ENCODE measurements at regions not wholly inside any gene's neighbourhood (a gene's known extent, or its start where the extent isn't known, plus 50 kb on each side); places are given as distances from the start of the nearest gene placed in this dataset.

- no peak for TF ChIP-seq EP300 (IDR thresholded peaks at IDR 0.05; ENCODE audit: borderline replicate concordance)
- no peak for TF ChIP-seq YY1 (IDR thresholded peaks at IDR 0.05; ENCODE audit: low read depth)
- no peak for TF ChIP-seq NFIC (IDR thresholded peaks at IDR 0.05)
- no peak for TF ChIP-seq FOXM1 (IDR thresholded peaks at IDR 0.05; ENCODE audit: borderline replicate concordance, low read depth)
- TF ChIP-seq ZBTB7A (IDR thresholded peaks at IDR 0.05; ENCODE audit: low read depth) = no peak
- TF ChIP-seq TEAD4 (IDR thresholded peaks at IDR 0.05) = no peak
- TF ChIP-seq EGR1 (IDR thresholded peaks at IDR 0.05) = no peak
- no peak for TF ChIP-seq USF1 (IDR thresholded peaks at IDR 0.05)
- no peak for TF ChIP-seq TAF1 (IDR thresholded peaks at IDR 0.05; ENCODE audit: low read depth)
- TF ChIP-seq CREB1 (IDR thresholded peaks at IDR 0.05; ENCODE audit: low read depth) = no peak
- no peak for TF ChIP-seq TCF12 (IDR thresholded peaks at IDR 0.05; ENCODE audit: low read depth)
- no peak for TF ChIP-seq REST (IDR thresholded peaks at IDR 0.05; ENCODE audit: low read depth)
- no peak for TF ChIP-seq MAX (IDR thresholded peaks at IDR 0.05)
- TF ChIP-seq CEBPB (IDR thresholded peaks at IDR 0.05) = no peak
- TF ChIP-seq RAD21 (IDR thresholded peaks at IDR 0.05; ENCODE audit: low read depth) = no peak
Measured at GRCh38 chr2:7813541-7814292, 868.1 kb upstream of the ID2 start.

GRCh38 chr2:7815726-7816125 lies 866.1 kb upstream of the ID2 start:
- TF ChIP-seq RAD21 (IDR thresholded peaks at IDR 0.05; ENCODE audit: low read depth) = no peak

- TF ChIP-seq FOXM1 (IDR thresholded peaks at IDR 0.05; ENCODE audit: borderline replicate concordance, low read depth) (no peak), USF1 (IDR thresholded peaks at IDR 0.05) (no peak), RAD21 (IDR thresholded peaks at IDR 0.05; ENCODE audit: low read depth) (no peak), EGR1 (IDR thresholded peaks at IDR 0.05) (no peak), CEBPB (IDR thresholded peaks at IDR 0.05) (no peak), TCF12 (IDR thresholded peaks at IDR 0.05; ENCODE audit: low read depth) (no peak), REST (IDR thresholded peaks at IDR 0.05; ENCODE audit: low read depth) (no peak), TEAD4 (IDR thresholded peaks at IDR 0.05) (no peak), TAF1 (IDR thresholded peaks at IDR 0.05; ENCODE audit: low read depth) (no peak), MAX (IDR thresholded peaks at IDR 0.05) (no peak), ZBTB7A (IDR thresholded peaks at IDR 0.05; ENCODE audit: low read depth) (no peak), EP300 (IDR thresholded peaks at IDR 0.05; ENCODE audit: borderline replicate concordance) (no peak), YY1 (IDR thresholded peaks at IDR 0.05; ENCODE audit: low read depth) (no peak), CREB1 (IDR thresholded peaks at IDR 0.05; ENCODE audit: low read depth) (no peak), NFIC (IDR thresholded peaks at IDR 0.05) (no peak)
Measured at GRCh38 chr2:7816233-7816632, 865.6 kb upstream of the ID2 start.

- TF ChIP-seq NFIC (IDR thresholded peaks at IDR 0.05) (no peak), TCF12 (IDR thresholded peaks at IDR 0.05; ENCODE audit: low read depth) (no peak), EP300 (IDR thresholded peaks at IDR 0.05; ENCODE audit: borderline replicate concordance) (no peak), MAX (IDR thresholded peaks at IDR 0.05) (no peak), ZBTB7A (IDR thresholded peaks at IDR 0.05; ENCODE audit: low read depth) (no peak), TEAD4 (IDR thresholded peaks at IDR 0.05) (no peak), RAD21 (IDR thresholded peaks at IDR 0.05; ENCODE audit: low read depth) (no peak), CREB1 (IDR thresholded peaks at IDR 0.05; ENCODE audit: low read depth) (no peak), EGR1 (IDR thresholded peaks at IDR 0.05) (no peak), USF1 (IDR thresholded peaks at IDR 0.05) (no peak), TAF1 (IDR thresholded peaks at IDR 0.05; ENCODE audit: low read depth) (no peak)
Measured at GRCh38 chr2:7816944-7817343, 864.9 kb upstream of the ID2 start.

GRCh38 chr2:7819316-7819715 lies 862.5 kb upstream of the ID2 start:
- TF ChIP-seq CREB1 (IDR thresholded peaks at IDR 0.05; ENCODE audit: low read depth) (no peak), ZBTB7A (IDR thresholded peaks at IDR 0.05; ENCODE audit: low read depth) (no peak), CEBPB (IDR thresholded peaks at IDR 0.05) (no peak), EP300 (IDR thresholded peaks at IDR 0.05; ENCODE audit: borderline replicate concordance) (no peak), REST (IDR thresholded peaks at IDR 0.05; ENCODE audit: low read depth) (no peak), TAF1 (IDR thresholded peaks at IDR 0.05; ENCODE audit: low read depth) (no peak), EGR1 (IDR thresholded peaks at IDR 0.05) (no peak), YY1 (IDR thresholded peaks at IDR 0.05; ENCODE audit: low read depth) (no peak), FOXM1 (IDR thresholded peaks at IDR 0.05; ENCODE audit: borderline replicate concordance, low read depth) (no peak), TCF12 (IDR thresholded peaks at IDR 0.05; ENCODE audit: low read depth) (no peak), RAD21 (IDR thresholded peaks at IDR 0.05; ENCODE audit: low read depth) (no peak)
